Thyroid gland (tissue), 4 donors: ENCODE measurements at regions not wholly inside any gene's neighbourhood (a gene's known extent, or its start where the extent isn't known, plus 50 kb on each side); places are given as distances from the start of the nearest gene placed in this dataset.

Experiments
- DNase-seq, 2 donors: peaks; one replicate each; pipeline ENCODE4 v3.0.0-alpha.2; 2019
- H3K27ac ChIP-seq, 3 donors: fragments of 200-600 bp; sonication (generic); 1 replicate in 2 of 3; 2 replicates in 1 of 3; pipeline ENCODE4 v1.5.1; 2016 to 2019; ENCODE audit warnings: mild to moderate bottlenecking in 1 of 3, moderate library complexity in 1 of 3
- H3K27me3 ChIP-seq: fragments of 200-600 bp; sonication (generic); one replicate; pipeline ENCODE4 v1.5.1; 2019
- H3K36me3 ChIP-seq, 2 donors: fragments of 200-600 bp; sonication (generic); one replicate each; pipeline ENCODE4 v1.5.1; 2016 to 2019
- H3K4me1 ChIP-seq, 2 donors: fragments of 200-600 bp; sonication (generic); one replicate each; pipeline ENCODE4 v1.5.1; 2017 to 2019
- H3K4me3 ChIP-seq, 3 donors: fragments of 200-600 bp; sonication (generic); replicated peaks in 1 of 3; 1 replicate in 2 of 3; 2 replicates in 1 of 3; pipeline ENCODE4 v1.5.1; 2016; ENCODE audit warnings: mild to moderate bottlenecking in 1 of 3
- H3K9me3 ChIP-seq: fragments of 200-600 bp; sonication (generic); one replicate; pipeline ENCODE4 v1.5.1; 2017
- POLR2A ChIP-seq, 2 donors: fragments of 450-650 bp; IDR thresholded peaks; one replicate each; pipeline ENCODE4 v1.6.1; 2017; ENCODE audit warnings: antibody characterized with exemption in 2 of 2, mild to moderate bottlenecking in 2 of 2, moderate library complexity in 1 of 2
- WGBS, 2 donors: methylation state at CpG; one replicate each; pipeline ENCODE4 v1.1.5; 2017; 5-methylcytosine and 5-hydroxymethylcytosine counted together
- intact Hi-C: fragments of 100-400 bp; cut with DNase I; formaldehyde crosslinking; loops from one replicate; pipeline ENCODE4 v1.15.1; 2023
- TF ChIP-seq, protein P1 (sequence below), 6 experiments: fragments of 200-600 bp in 3 of 6; fragments of 450-650 bp in 3 of 6; sonication (generic) in 3 of 6; IDR thresholded peaks; one replicate each; pipeline ENCODE4 v1.5.1; 2016 to 2019; ENCODE audit warnings: antibody characterized with exemption in 6 of 6, mild to moderate bottlenecking in 2 of 6, inconsistent platforms in 1 of 6, moderate library complexity in 1 of 6

GRCh38 chr6:113445201-113445600 is 411.9 kb upstream of the MARCKS start:
- TF ChIP-seq POLR2A (IDR thresholded peaks at IDR 0.05), result no peak
- TF ChIP-seq, protein P1, sequence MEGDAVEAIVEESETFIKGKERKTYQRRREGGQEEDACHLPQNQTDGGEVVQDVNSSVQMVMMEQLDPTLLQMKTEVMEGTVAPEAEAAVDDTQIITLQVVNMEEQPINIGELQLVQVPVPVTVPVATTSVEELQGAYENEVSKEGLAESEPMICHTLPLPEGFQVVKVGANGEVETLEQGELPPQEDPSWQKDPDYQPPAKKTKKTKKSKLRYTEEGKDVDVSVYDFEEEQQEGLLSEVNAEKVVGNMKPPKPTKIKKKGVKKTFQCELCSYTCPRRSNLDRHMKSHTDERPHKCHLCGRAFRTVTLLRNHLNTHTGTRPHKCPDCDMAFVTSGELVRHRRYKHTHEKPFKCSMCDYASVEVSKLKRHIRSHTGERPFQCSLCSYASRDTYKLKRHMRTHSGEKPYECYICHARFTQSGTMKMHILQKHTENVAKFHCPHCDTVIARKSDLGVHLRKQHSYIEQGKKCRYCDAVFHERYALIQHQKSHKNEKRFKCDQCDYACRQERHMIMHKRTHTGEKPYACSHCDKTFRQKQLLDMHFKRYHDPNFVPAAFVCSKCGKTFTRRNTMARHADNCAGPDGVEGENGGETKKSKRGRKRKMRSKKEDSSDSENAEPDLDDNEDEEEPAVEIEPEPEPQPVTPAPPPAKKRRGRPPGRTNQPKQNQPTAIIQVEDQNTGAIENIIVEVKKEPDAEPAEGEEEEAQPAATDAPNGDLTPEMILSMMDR (IDR thresholded peaks at IDR 0.05), result no peak
- WGBS, 2 donors, result 95 to 97% methylated on average over 3 of the region's 3 CpGs
- no peak for DNase-seq
- H3K9me3 ChIP-seq, result no peaks in the 10 kb centered on the region
- no peak overlapping the region for H3K27ac ChIP-seq
- intact Hi-C loops, result no loop called here
- no peaks in the 10 kb centered on the region for H3K27me3 ChIP-seq
- H3K4me1 ChIP-seq, result no peaks in the 10 kb centered on the region
- H3K4me3 ChIP-seq, result no peak overlapping the region
- no peaks in the 10 kb centered on the region for H3K36me3 ChIP-seq

DNA sequence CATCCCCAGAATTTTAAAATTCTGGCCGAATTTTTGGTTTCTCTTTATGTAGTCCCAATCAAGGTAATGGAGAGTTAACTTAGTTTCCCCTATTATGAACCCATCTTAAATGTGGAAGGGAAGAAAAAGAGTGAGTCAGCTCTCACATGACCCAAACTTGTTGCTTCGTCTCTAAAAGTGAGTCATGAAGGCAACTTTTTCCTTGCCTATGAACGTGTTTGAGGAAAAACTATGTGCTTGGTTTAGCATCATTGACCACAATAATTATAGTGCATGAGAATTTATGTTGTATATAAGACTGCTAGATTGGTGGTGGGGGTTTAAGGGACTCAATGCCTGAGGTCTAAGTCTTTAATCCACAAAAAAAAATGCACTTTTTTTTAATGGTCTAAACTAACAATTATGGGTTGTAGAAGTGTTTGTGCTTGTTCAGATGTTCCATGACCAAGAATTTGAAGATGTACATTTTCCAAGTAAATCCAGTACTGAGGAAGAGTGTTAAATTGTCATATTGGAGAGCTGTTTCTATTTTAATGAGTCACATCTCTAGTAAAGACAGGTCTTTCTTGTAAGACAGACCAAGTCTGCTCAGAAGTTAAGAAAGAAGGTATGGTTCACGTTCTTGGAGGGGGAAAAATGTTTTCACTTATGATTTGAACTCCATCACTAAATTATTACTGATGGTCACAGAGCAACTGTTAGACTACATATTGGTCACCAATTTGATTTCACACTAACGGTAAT is 409.9 kb upstream of the MARCKS start:
- TF ChIP-seq, protein P1 (IDR thresholded peaks at IDR 0.05), result no peak
- TF ChIP-seq POLR2A (IDR thresholded peaks at IDR 0.05), result no peak
- no peaks in the 10 kb centered on the region for H3K4me1 ChIP-seq
- 49 to 51% methylated on average over 5 of the region's 5 CpGs for WGBS, 2 donors

GRCh38 chr6:113449051-113449450 is 408.1 kb upstream of the MARCKS start:
- Histone ChIP-seq H3K4me3 (no peak overlapping the region), H3K4me1 (no peaks in the 10 kb centered on the region), H3K36me3 (no peaks in the 10 kb centered on the region), H3K27ac (no peak overlapping the region), H3K27me3 (no peaks in the 10 kb centered on the region), H3K9me3 (no peaks in the 10 kb centered on the region)
- TF ChIP-seq, protein P1 (IDR thresholded peaks at IDR 0.05), result no peak
- TF ChIP-seq POLR2A (IDR thresholded peaks at IDR 0.05), result no peak
- no peak for DNase-seq
- intact Hi-C loops, result no loop called here

More for the DNA sequence above, 409.9 kb upstream of the MARCKS start:
- no peak overlapping the region for H3K4me3 ChIP-seq
- no peaks in the 10 kb centered on the region for H3K9me3 ChIP-seq
- DNase-seq, result no peak
- no peak overlapping the region for H3K27ac ChIP-seq
- H3K36me3 ChIP-seq, result no peaks in the 10 kb centered on the region
- intact Hi-C loops, result no loop called here
- H3K27me3 ChIP-seq, result no peaks in the 10 kb centered on the region

GRCh38 chr6:113450061-113450465 is 407.1 kb upstream of the MARCKS start:
- Histone ChIP-seq H3K27ac (no peak overlapping the region), H3K4me1 (no peaks in the 10 kb centered on the region), H3K4me3 (no peak overlapping the region), H3K27me3 (no peaks in the 10 kb centered on the region), H3K36me3 (no peaks in the 10 kb centered on the region), H3K9me3 (no peaks in the 10 kb centered on the region)
- 47 to 49% methylated on average over 1 of the region's 1 CpG for WGBS, 2 donors
- intact Hi-C loops, result no loop called here
- no peak for TF ChIP-seq POLR2A (IDR thresholded peaks at IDR 0.05)
- TF ChIP-seq, protein P1 (IDR thresholded peaks at IDR 0.05), result no peak
- DNase-seq, result no peak

DNA sequence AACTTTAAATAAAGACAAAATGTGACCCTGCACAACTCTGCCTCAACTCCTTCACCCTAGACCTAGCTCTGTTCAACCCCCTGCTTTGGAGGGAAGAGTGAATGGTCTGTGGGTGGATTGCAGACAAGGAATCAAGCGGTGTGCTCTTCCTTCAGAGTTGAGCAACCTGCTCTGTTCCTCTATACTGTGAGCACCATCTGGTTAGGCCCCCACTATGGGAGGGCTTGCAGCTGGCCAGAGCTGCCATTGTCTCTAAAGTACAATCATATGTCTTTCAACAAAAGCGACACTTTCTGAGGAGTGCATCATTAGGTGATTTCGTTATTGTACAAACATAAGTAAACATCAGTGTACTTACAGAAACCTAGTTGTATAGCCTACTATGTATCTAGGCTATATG is 406.1 kb upstream of the MARCKS start:
- intact Hi-C loops, result no loop called here
- H3K4me3 ChIP-seq, result no peak overlapping the region
- no peaks in the 10 kb centered on the region for H3K9me3 ChIP-seq
- H3K4me1 ChIP-seq, result no peaks in the 10 kb centered on the region
- H3K36me3 ChIP-seq, result no peaks in the 10 kb centered on the region
- DNase-seq, result no peak
- no peak for TF ChIP-seq POLR2A (IDR thresholded peaks at IDR 0.05)
- TF ChIP-seq, protein P1 (IDR thresholded peaks at IDR 0.05), result no peak
- no peak overlapping the region for H3K27ac ChIP-seq
- H3K27me3 ChIP-seq, result no peaks in the 10 kb centered on the region
- WGBS, 2 donors, result 94 to 97% methylated on average over 3 of the region's 3 CpGs
